ENCODE measurements at regions not wholly inside any gene's neighbourhood (a gene's known extent, or its start where the extent isn't known, plus 50 kb on each side); places are given as distances from the start of the nearest gene placed in this dataset.

- TF ChIP-seq CTCF (IDR thresholded peaks at IDR 0.05) (no peak), POLR2A (IDR thresholded peaks at IDR 0.05) (no peak)
These were observed 336.7 kb upstream of the MBL2 start for GRCh38 chr10:53109320-53109719.
